GM12864 (cell line): ENCODE measurements at regions not wholly inside any gene's neighbourhood (a gene's known extent, or its start where the extent isn't known, plus 50 kb on each side); places are given as distances from the start of the nearest gene placed in this dataset.
"Not testable (repeated sequence)": the region's sequence is repeated elsewhere in the genome, so short reads cannot be mapped to it uniquely, and the experiment has no call there.

Experiments used
- DNase-seq: peaks from one replicate; pipeline ENCODE4 v3.0.0-alpha.2; 2011; ENCODE audit warnings: low read depth
- H3K4me3 ChIP-seq: 2 replicates; pipeline ENCODE4 v1.5.1; 2011; ENCODE audit warnings: mild to moderate bottlenecking, low read depth, low read length, control low read depth
- TF ChIP-seq, protein P1 (sequence below): IDR thresholded peaks from 2 replicates; pipeline ENCODE4 v1.5.1; 2011; ENCODE audit warnings: low read depth, mild to moderate bottlenecking, moderate library complexity, low read length, control low read depth, inconsistent platforms; ENCODE audit errors: missing control alignments

- TF ChIP-seq, protein P1, sequence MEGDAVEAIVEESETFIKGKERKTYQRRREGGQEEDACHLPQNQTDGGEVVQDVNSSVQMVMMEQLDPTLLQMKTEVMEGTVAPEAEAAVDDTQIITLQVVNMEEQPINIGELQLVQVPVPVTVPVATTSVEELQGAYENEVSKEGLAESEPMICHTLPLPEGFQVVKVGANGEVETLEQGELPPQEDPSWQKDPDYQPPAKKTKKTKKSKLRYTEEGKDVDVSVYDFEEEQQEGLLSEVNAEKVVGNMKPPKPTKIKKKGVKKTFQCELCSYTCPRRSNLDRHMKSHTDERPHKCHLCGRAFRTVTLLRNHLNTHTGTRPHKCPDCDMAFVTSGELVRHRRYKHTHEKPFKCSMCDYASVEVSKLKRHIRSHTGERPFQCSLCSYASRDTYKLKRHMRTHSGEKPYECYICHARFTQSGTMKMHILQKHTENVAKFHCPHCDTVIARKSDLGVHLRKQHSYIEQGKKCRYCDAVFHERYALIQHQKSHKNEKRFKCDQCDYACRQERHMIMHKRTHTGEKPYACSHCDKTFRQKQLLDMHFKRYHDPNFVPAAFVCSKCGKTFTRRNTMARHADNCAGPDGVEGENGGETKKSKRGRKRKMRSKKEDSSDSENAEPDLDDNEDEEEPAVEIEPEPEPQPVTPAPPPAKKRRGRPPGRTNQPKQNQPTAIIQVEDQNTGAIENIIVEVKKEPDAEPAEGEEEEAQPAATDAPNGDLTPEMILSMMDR = no peak
- H3K4me3 ChIP-seq = no peak overlapping the region
- DNase-seq = no peak
Measured at GRCh38 chr2:228433721-228434120, 252.2 kb upstream of the SPHKAP start.

GRCh38 chr2:228432116-228432515 is 250.6 kb upstream of the SPHKAP start:
- no peak overlapping the region for H3K4me3 ChIP-seq
- no peak for DNase-seq
- TF ChIP-seq, protein P1 = no peak

- no peak for DNase-seq
- H3K4me3 ChIP-seq = no peak overlapping the region
- TF ChIP-seq, protein P1 = no peak
Measured at GRCh38 chr2:228430986-228431385, 249.5 kb upstream of the SPHKAP start.

- TF ChIP-seq, protein P1 = no peak
- no peak overlapping the region for H3K4me3 ChIP-seq
- no peak for DNase-seq
Measured at GRCh38 chr2:228426502-228427216, 245.2 kb upstream of the SPHKAP start.

DNA sequence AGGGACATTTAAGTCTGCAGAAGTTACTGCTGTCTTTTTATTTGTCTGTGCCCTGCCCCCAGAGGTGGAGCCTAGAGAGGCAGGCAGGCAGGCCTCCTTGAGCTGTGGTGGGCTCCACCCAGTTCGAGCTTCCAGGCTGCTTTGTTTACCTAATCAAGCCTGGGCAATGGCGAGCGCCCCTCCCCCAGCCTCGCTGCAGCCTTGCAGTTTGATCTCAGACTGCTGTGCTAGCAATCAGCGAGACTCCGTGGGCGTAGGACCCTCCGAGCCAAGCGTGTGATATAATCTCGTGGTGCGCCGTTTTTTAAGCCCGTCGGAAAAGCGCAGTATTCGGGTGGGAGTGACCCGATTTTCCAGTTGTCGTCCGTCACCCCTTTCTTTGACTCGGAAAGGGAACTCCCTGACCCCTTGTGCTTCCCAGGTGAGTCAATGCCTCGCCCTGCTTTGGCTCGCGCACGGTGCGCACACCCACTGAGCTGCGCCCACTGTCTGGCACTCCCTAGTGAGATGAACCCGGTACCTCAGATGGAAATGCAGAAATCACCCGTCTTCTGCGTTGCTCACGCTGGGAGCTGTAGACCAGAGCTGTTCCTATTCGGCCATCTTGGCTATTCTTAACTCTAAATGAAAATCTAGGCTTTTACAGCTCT is 244.0 kb upstream of the SPHKAP start:
- DNase-seq, H3K4me3 ChIP-seq: not testable (repeated sequence)

DNA sequence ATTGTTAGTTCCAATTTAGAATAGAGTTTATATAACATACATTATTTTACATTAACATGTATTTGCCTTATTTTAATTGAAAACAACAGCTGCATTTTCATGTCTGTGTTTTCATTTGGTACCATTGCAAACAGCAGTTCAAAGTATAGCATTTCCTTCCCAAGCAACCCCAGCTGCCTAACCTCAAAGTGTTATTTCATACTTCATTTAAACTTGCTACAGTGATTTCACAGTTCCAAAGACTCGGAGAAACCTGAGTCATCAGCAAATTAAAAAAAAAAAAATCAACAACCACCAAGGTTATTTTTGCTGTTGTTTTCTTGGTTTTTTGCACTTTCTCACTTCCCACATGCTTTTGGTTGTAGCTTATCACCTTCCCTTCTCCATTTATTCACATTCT is 236.5 kb upstream of the SPHKAP start:
- no peak overlapping the region for H3K4me3 ChIP-seq
- DNase-seq = no peak
- TF ChIP-seq, protein P1 = no peak

- TF ChIP-seq, protein P1 = no peak
- no peak for DNase-seq
- no peak overlapping the region for H3K4me3 ChIP-seq
Measured at GRCh38 chr2:228417526-228417925, 236.0 kb upstream of the SPHKAP start.
